Right lobe of liver (tissue), 6 donors: ENCODE measurements at regions not wholly inside any gene's neighbourhood (a gene's known extent, or its start where the extent isn't known, plus 50 kb on each side); places are given as distances from the start of the nearest gene placed in this dataset.

Source experiments
- ATAC-seq, 4 donors: fragments of 200-7000 bp; cut with Tn5 transposase; one replicate each; pipeline ENCODE4 v1.9.1; 2020; ENCODE audit warnings: mild to moderate bottlenecking in 4 of 4, moderate library complexity in 4 of 4
- DNase-seq, 3 donors: peaks; one replicate each; pipeline ENCODE4 v3.0.0-alpha.2; 2020
- H3K27ac ChIP-seq, 3 donors: fragments of 200-600 bp; one replicate each; pipeline ENCODE4 v1.8.0; 2022
- H3K27me3 ChIP-seq, 2 donors: fragments of 200-600 bp; one replicate each; pipeline ENCODE4 v1.8.0; 2022
- H3K36me3 ChIP-seq, 4 donors: fragments of 200-600 bp; sonication (generic) in 1 of 4; one replicate each; pipeline versions ENCODE4 v1.5.1 to v1.8.0; 2017 to 2022; ENCODE audit warnings: control low read depth in 1 of 4
- H3K4me1 ChIP-seq, 4 donors: fragments of 200-600 bp; sonication (generic) in 1 of 4; one replicate each; pipeline versions ENCODE4 v1.5.1 to v1.8.0; 2017 to 2022; ENCODE audit warnings: control low read depth in 1 of 4
- H3K4me3 ChIP-seq, 3 donors: fragments of 200-600 bp; one replicate each; pipeline ENCODE4 v1.8.0; 2022
- H3K9me3 ChIP-seq, 4 donors: fragments of 200-600 bp; sonication (generic) in 1 of 4; one replicate each; pipeline versions ENCODE4 v1.5.1 to v1.8.0; 2017 to 2022; ENCODE audit warnings: control low read depth in 1 of 4
- POLR2A ChIP-seq: fragments of 450-650 bp; IDR thresholded peaks from one replicate; pipeline ENCODE4 v1.6.1; 2017; ENCODE audit warnings: antibody characterized with exemption, mild to moderate bottlenecking
- WGBS: methylation state at CpG from one replicate; pipeline ENCODE4 v1.1.6; 2018; ENCODE audit warnings: low coverage, low lambda C conversion rate; ENCODE audit not compliant: insufficient coverage; ENCODE audit errors: missing lambda C conversion rate; 5-methylcytosine and 5-hydroxymethylcytosine counted together
- intact Hi-C, 2 donors: fragments of 100-400 bp; cut with DNase I; formaldehyde crosslinking; loops; one replicate each; pipeline versions ENCODE4 v1.11.2 to v1.14.1; 2022
- TF ChIP-seq, protein P1 (sequence below), 4 donors: fragments of 200-600 bp in 3 of 4; fragments of 450-650 bp in 1 of 4; IDR thresholded peaks; one replicate each; pipeline versions ENCODE4 v1.5.1 to v1.8.0; 2016 to 2022; ENCODE audit warnings: antibody characterized with exemption in 4 of 4, mild to moderate bottlenecking in 2 of 4
- donor health status: DM: no; HTN: yes; CAD: no.
- donor health status: DM: no; HTN: no; CAD: no.
- donor health status: DM: no; HTN: no; CAD: no.
- donor health status: DM: no; HTN: yes; CAD: no.
- donor health status: DM: no; HTN: yes; CAD: no.

DNA sequence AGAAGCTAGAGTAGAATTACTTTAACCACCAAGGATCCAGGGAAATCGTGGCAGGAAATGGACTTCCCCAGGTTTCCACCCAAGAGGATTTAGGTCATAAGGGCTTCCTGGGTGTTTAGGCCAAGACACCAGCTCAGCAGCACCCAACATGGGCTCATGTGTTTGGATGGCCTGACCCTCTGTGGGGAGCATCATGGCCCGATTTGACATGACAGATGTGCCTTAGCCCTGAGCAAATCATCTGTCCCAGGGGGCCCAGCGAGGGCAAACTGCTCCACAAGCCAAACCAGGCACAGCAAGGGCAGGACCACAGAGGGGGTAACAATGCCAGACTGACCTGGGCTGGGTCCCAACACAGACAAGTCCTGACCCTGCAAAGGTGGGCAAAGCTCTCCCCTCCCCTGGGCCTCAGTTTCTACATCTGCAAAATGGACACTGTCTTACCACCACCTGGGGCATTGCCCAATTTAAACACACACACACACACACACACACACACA is 232.8 kb downstream of the MATN1 start:
- TF ChIP-seq POLR2A: no peak
- WGBS: 80% methylated on average over 1 of the region's 3 CpGs
- no peaks in the 10 kb centered on the region for H3K4me1 ChIP-seq
- no peak for DNase-seq
- H3K36me3 ChIP-seq: no peaks in the 10 kb centered on the region
- intact Hi-C loops: no loop called here
- no peaks in the 10 kb centered on the region for H3K27me3 ChIP-seq
- H3K4me3 ChIP-seq: no peak overlapping the region
- H3K27ac ChIP-seq: no peak overlapping the region
- no peak for ATAC-seq
- no peaks in the 10 kb centered on the region for H3K9me3 ChIP-seq

DNA sequence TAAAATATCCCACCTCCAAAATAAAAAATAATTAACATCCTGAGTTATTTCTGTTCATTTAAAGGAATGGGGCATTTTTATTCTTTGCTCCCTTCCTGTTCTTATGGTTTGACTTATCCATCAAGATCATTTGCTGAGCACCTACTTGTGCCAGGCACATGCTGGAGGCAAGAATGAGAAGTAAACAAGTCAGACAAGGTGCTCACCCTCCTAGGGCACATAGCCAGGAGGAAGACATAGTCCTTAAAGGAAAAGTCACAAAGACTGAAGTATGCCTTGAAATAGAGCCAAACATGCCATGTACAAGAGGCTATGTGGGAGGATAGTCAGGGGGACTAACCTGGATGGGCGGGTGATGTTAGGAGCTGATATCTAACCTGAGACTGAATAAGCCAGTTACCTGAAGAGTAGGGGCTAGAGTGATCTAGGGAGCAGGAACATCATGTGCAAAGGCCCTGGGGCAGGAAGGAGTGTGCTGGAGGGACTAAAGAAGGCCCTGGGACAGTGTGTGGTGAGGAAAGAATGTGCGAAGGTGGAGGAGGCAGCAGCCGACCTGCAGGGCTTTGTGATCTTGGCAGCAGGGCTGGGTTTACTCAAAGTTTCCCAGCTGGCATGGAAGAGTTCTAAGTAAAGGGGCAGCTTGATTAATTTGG is 233.5 kb downstream of the MATN1 start:
- Histone ChIP-seq H3K27ac (no peak overlapping the region), H3K9me3 (no peaks in the 10 kb centered on the region), H3K4me3 (no peak overlapping the region), H3K4me1 (no peaks in the 10 kb centered on the region), H3K36me3 (no peaks in the 10 kb centered on the region), H3K27me3 (no peaks in the 10 kb centered on the region)
- 54% methylated on average over 1 of the region's 3 CpGs for WGBS
- DNase-seq (no peak), ATAC-seq (no peak)
- TF ChIP-seq, protein P1, sequence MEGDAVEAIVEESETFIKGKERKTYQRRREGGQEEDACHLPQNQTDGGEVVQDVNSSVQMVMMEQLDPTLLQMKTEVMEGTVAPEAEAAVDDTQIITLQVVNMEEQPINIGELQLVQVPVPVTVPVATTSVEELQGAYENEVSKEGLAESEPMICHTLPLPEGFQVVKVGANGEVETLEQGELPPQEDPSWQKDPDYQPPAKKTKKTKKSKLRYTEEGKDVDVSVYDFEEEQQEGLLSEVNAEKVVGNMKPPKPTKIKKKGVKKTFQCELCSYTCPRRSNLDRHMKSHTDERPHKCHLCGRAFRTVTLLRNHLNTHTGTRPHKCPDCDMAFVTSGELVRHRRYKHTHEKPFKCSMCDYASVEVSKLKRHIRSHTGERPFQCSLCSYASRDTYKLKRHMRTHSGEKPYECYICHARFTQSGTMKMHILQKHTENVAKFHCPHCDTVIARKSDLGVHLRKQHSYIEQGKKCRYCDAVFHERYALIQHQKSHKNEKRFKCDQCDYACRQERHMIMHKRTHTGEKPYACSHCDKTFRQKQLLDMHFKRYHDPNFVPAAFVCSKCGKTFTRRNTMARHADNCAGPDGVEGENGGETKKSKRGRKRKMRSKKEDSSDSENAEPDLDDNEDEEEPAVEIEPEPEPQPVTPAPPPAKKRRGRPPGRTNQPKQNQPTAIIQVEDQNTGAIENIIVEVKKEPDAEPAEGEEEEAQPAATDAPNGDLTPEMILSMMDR (IDR thresholded peaks at IDR 0.05): no peak
- TF ChIP-seq POLR2A: no peak
- intact Hi-C loops: no loop called here

DNA sequence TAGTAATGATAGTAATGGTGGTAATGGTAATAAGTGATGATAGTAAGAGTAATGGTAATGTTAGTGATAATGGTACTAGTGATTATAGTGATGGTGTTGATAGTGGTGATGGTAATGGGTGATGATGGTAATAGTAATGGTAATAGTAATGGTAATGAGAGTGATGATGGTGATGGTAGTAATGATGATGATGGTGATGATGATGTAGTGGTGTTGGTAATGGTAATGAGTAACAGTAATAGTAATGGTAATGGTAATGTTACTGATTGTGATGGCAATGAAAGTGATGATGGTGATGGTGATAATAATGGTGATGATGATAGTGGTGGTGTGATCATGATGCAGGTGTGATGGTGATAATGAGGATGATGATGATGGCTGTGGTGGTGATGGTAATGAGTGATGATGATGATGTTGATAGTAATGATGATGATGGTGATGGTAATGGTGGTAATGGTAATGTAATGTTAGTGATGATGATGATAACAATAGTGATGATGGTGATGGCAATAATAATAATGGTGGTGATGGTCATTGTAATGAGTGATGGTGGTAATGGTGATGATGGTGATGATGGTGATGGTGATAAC is 235.0 kb downstream of the MATN1 start:
- TF ChIP-seq POLR2A: no peak
- TF ChIP-seq, protein P1 (IDR thresholded peaks at IDR 0.05): no peak
- Histone ChIP-seq H3K27ac (no peak overlapping the region), H3K4me3 (no peak overlapping the region), H3K27me3 (no peaks in the 10 kb centered on the region), H3K4me1 (no peaks in the 10 kb centered on the region), H3K9me3 (no peaks in the 10 kb centered on the region), H3K36me3 (no peaks in the 10 kb centered on the region)
- intact Hi-C loops: no loop called here
- ATAC-seq (no peak), DNase-seq (no peak)

DNA sequence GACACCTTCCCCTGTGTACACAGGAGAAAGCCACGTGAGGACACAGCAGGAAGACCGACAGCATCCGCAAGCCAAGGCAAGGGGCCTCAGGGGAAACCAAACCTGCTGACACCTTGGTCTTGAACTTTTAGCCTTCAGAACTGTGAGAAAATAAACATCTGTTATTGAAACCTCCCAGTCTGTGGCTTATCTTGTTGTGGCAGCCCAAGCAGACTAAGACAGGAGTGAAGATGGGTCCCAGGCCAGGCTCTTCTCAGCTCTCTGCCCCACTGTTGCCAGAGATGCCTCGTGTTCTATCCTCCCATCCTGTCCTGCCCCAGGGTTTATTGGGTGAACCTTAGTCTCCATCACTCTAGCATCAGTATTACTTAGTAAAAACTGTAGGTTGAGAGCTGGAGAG is 236.3 kb downstream of the MATN1 start:
- Histone ChIP-seq H3K4me3 (no peak overlapping the region), H3K27ac (no peak overlapping the region), H3K4me1 (no peaks in the 10 kb centered on the region), H3K36me3 (no peaks in the 10 kb centered on the region), H3K27me3 (no peaks in the 10 kb centered on the region), H3K9me3 (no peaks in the 10 kb centered on the region)
- intact Hi-C loops: no loop called here
- TF ChIP-seq, protein P1 (IDR thresholded peaks at IDR 0.05): no peak
- TF ChIP-seq POLR2A: no peak
- ATAC-seq (no peak), DNase-seq (no peak)
- 41% methylated on average over 4 of the region's 4 CpGs for WGBS

DNA sequence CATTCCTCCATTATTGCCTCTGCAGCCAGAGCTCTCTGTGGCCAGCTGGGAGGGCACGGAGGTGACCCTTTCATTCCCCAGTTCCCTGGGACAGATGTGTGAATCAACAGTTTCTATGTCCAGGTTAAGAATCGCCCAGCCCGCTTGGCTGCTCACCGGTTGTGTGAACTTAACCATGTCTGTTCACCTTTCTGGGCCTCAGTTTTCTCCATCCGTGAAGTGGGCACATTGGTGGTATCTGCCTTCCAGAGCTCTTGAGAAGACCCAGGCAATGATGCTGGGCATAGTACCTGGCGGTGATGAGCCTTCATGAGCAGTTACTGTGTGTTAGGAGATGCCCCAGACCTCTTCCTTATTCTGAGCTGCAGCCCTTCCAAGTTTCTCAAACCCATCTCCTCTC is 238.3 kb downstream of the MATN1 start:
- Histone ChIP-seq H3K9me3 (no peaks in the 10 kb centered on the region), H3K4me3 (no peak overlapping the region), H3K27ac (no peak overlapping the region), H3K4me1 (no peaks in the 10 kb centered on the region), H3K27me3 (no peaks in the 10 kb centered on the region), H3K36me3 (no peaks in the 10 kb centered on the region)
- WGBS: 52% methylated on average over 4 of the region's 6 CpGs
- intact Hi-C loops: no loop called here
- no peak for ATAC-seq
- TF ChIP-seq POLR2A: no peak
- TF ChIP-seq, protein P1 (IDR thresholded peaks at IDR 0.05): no peak
- DNase-seq: no peak
